ENCODE measurements at regions not wholly inside any gene's neighbourhood (a gene's known extent, or its start where the extent isn't known, plus 50 kb on each side); places are given as distances from the start of the nearest gene placed in this dataset.
"Not testable (repeated sequence)": the region's sequence is repeated elsewhere in the genome, so short reads cannot be mapped to it uniquely, and the experiment has no call there.

DNA sequence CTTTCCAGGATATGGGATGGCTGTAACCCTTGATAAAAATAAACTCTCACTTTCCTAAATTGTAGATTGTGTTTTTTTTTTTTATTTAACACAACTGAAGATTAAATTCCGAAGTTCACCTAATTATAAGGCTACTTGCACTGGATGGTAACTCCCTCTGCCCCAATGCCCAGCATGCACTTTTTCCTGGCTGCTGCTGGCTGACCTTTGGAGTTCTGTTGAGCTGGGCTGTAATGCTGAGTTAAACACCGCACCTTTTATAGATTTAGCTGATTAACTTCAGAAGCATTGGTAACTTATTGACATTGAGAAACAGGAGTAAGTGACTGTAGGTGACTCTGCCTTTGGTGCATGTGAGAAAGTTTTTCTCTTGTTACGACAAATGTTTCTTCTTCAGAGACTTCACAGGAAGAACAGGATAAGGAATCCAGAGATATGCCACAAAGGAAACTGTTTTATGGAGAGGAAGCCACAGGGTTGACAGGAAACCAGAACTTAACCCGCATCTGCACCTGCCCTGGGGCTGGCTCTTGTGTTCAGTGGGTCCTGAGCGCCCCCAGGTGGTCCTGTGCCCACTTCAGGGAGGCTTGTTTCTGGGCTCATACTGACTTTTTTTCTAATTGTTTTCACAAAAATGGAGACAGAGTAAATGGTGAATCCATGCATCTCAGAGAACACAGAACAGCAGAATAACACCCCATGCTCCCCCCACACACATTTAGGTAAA, 1240.3 kb downstream of the TMEM121 start:
- DNase-seq = peak; percentile 33

DNA sequence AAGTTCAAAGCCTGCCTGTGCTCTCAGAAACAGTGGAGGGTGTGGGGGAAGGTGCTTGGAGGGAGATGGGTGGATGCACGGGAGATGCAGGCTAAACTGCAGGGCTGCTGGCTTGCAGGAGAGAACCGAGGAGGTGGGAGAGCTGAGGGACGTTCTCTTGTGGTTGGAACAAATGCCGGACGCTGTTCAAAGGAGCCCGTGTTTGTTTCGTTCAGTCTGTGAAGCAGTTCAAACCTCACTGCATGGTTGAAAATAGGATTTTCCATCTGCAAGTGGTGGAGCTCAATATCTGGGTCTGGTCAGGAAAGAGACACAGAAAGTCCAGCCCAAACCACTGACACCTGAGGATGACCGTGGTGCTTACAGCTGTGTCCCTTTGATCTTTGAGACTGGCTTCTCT, 1241.8 kb downstream of the TMEM121 start:
- not testable (repeated sequence) for DNase-seq

DNA sequence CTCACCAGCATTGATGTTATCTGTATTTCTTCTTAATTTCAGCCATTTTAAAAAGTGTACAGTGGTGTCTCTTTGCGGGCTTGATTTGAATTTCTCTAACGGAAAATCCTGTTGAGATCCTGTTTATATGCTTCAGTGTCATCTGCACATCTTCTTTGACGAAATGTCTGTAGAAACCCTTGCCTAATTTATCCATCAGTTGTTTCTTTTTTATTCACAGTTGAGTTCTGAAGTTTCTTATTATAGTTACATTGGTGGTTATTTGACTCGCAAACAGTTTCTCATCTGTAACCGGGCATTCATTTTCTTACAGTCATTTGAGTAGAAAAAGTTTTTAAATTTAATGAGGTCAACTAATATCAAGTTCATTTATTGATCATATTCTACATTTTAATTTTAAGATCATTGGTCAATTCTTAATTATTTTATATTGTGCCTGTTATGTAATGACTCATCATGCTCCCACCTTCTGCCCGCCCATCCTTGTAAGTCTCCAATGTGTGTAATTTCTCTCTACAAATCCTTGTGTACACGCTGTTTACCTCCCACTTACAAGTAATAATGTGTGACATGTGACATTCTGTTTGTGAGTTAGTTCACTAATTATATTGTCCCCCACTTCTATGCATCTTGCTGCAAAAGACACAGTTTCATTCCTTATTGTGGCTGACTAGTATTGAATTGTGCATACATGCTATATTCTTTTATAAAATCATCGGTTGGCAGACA, 1242.8 kb downstream of the TMEM121 start:
- DNase-seq = not testable (repeated sequence)

DNA sequence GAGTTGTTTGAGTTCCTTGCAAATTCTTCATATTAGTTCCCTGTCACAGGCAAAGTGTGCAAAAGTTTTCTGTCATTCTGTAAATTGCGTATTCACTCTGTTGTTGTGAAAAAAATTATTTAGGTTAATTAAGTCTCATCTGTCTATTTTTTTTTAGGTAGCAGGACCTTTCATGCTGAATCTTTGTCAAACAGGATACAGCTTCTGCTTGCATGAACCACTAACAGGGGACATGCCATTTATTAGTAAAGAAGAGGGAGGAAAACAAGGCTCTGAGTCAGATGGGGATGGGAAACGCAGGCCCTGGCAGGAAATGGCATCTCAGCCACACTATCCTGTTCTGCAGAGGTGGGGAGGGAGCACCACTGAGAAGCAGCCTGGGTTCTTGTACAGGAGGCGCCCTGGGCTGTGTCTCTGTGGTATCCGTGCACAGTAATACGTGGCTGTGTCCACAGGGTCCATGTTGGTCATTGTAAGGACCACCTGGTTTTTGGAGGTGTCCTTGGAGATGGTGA, 1243.8 kb downstream of the TMEM121 start:
- not testable (repeated sequence) for DNase-seq

DNA sequence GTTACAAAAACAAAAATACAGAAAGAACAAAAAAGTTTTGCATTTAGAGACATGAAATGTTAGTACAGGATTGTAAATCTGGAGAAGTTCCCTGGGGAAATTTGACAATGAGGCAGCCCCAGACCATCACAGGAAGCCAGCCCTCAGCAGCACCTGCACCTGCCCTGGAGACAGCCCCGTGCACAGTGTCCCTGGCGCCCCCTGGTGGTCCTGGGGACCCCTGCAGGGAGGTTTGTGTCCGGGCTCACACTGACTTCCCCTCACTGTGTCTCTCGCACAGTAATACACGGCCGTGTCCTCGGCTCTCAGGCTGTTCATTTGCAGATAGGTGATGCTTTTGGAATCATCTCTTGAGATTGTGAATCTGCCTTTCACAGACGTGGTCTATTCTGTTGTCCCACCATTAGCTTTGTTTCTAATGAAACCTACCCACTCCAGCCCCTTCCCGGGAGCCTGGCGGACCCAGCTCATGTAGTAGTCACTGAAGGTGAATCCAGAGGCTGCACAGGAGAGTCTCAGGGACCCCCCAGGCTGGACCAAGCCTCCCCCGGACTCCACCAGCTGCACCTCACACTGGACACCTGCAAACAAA, 1248.6 kb downstream of the TMEM121 start:
- DNase-seq = peak; percentile 75

DNA sequence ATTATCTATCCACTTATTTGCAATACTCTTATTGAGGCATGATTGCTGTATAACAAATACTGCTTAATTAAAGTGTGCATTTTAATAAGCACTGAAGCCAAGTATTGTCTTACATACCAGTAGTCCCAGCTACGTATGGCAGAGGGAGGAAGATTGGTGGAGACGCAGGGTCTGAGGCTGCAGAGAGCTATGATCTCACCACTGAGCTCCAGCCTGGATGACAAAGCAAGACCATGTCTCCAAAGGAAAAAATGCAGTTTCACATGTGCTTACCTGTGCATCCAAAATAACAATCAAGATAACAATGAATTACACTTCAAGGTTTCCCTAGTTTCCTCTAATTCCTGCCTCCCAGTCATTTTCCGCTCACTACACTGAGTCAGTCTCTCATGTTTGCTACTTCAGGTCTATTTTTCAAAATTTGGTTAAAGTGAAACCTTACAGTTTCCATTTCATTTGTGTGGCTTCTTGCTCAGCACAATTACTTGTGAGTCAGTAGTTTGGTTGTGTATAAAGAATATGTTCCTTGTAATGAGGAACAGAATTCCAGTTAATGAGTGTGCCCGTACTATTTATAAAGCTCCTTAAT, 1250.1 kb downstream of the TMEM121 start:
- no peak for DNase-seq

DNA sequence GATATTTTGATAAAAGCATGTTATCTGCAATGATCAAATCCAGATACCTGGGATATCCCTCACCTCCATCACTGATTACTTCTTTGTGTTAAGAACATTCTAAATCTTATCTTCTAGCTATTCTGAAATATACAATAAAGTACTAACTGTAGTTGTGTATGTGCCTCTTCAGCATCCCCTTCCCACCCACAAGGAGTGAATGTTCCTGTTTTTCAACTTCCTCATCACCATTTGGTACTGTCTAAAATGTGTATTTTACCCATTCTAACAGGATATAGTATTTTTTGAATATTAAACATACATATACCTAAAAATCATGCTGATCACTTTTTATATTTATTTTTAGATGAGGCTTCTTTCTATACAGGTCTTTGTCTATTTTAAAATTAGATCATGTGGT, 1252.6 kb downstream of the TMEM121 start:
- no peak for DNase-seq

DNA sequence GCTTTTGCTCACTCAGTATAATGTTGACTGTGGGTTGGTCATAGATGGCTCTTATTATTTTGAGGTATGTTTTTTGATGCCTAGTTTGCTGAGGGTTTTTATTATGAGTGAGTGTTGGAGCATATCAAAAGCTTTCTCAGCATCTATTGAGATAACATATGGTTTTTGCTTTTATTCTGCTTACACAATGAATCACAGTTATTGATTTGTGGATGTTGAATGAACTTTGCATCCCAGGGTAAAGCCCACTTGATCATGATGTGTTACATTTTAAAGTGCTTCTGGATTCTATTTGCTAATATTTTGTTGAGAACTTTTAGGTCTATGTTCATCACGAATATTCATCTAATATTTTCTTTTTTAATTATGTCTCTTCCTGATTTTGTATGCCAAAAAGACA, 1260.3 kb downstream of the TMEM121 start:
- DNase-seq = no peak

DNA sequence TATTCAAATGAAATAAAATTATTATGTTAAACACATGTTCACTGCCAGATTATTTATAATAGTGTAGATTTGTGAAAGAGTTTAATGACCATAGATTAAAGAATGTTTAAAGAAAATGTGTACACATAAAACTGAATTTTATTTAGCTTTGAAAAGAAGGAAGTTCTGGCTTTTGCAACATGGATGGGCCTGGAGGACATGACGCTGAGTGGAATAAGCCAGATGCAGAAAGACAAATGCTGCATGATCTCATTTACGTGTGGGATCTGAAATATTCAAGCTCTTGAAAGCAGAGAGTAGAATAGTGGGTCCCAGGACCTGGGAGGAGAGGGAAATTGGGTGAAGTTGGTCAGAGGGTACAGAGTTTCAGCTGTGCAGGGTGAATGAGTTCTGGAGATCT, 1261.2 kb downstream of the TMEM121 start:
- DNase-seq = no peak

DNA sequence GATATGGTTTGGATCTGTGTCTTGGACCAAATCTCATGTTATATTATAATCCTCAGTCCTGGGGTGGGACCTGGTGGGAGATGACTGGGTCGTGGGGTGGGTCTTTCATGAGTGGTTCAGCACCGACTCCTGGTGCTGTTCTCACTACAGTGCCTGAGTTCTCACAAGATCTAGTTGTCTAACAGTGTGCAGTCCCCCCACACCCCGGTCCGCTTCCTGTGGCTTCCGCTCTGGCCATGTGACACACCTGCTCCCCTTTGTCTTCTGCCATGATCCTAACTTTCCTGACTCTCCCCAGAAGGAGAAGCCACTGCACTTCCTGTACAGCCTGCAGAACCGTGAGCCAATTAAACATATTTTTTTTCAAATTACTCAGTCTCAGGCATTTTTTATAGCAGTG, 1262.2 kb downstream of the TMEM121 start:
- no peak for DNase-seq

DNA sequence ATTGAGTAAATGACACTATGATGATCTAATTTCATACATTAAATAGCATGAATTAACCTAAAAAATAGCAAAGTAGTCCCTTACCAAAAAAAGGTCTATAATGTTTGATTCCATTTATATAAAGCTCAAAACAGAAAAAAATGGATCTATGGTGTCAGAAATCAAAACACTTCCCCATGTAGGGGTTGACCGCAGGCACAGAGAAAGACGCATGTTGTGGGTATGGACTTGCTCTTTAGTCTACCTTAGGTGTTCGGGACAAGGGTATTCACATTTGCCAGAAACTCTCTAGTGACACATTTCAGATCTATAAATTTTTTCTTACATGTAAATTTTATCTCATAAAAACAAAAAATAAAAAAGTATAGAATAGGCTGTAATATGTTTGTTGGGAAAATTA, 1262.9 kb downstream of the TMEM121 start:
- DNase-seq = no peak

DNA sequence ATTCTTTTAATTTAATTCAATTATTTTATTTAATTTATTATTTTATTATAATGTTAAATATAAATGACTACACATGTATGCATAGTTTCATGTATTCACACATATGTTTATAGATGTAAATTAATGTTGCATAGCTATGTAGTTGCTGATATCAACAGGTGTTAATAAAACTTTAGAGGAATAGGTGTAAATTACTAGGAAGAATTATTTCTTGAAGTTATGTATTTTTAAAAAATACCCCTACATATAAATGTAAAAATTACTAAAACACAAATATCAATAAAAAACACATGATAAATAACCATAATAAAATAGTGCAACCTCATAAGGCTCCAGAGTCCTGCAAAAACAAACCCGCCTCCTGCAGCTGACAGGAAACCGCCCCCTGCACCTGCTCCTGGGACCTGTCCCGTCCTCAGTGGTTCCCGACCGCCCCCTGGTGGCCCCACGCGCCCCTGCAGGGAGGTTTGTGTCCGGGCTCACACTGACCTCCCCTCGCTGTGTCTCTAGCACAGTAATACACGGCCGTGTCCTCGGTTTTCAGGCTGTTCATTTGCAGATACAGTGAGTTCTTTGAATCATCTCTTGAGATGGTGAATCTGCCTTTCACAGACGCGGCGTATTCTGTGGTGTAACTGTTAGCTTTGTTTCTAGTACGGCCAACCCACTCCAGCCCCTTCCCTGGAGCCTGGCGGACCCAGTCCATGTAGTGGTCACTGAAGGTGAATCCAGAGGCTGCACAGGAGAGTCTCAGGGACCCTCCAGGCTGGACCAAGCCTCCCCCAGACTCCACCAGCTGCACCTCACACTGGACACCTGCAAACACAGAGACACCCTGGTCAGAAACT, 1264.0 kb downstream of the TMEM121 start:
- peak; percentile 81 for DNase-seq

DNA sequence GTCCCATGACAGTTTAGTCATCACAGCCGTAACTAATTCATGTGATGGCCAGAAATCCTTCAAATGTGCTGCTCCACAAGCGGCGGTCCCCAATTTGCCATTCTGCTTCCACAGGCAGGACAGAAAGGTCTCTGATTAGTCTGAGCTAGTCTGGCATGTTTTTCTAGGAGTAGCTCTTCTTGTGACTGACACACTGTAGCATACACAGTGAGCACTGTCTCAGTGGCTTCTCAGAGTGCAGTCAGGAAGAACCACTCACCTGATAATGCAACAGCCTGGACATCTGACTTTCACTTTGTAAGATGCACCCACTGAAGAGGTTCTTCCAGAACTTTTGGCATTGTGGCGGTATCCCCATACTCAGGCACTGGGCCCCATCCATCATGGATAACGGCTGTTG, 1266.2 kb downstream of the TMEM121 start:
- DNase-seq = no peak

DNA sequence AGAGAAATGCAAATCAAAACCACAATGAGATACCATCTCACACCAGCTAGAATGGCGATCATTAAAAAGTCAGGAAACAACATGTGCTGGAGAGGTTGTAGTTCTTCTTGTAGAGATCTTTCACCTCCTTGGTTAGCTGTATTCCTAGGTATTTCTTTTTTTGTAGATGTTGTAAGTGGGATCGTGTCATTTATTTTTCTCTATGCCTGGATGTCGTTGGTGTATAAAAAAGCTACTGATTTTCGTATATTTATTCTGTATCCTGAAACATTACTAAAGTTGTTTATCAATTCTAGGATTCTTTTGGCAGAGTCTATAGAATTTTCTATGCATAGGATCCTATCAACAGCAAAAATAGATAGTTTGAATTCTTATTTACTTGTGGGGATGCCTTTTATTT, 1271.8 kb downstream of the TMEM121 start:
- DNase-seq = not testable (repeated sequence)

DNA sequence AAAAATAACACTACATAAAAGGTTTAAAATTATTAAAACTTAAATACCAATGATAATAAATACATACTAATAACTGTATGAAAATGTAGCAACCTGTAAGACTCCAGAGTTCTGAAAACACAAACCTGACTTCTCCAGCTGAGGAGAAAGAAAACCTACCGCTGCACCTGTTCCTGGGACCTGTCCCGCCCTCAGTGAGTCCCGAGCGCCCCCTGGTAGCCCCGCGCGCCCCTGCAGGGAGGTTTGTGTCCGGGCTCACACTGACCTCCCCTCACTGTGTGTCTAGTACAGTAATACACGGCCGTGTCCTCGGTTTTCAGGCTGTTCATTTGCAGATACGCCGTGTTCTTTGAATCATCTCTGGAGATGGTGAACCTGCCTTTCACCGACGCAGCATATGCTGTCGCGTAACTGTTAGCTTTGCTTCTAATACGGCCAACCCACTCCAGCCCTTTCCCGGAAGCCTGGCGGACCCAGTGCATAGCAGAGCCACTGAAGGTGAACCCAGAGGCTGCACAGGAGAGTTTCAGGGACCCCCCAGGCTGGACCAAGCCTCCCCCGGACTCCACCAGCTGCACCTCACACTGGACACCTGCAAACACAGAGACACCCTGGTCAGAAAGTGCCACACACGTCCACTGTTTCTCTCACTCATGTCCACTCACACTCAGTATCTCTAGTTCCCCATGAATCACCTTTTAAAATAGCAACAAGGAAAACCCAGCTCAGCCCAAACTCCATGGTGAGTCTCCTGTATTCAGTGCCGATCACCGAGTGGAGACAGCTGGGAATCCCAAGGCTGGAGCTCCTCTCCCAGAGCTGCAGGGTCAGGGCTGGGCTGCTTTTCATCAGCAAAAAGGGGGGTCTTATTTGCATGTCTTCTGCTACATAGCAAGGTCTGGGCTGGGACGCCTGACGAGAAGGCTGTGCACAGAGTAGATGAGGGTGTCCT, 1276.3 kb downstream of the TMEM121 start:
- no peak for DNase-seq

DNA sequence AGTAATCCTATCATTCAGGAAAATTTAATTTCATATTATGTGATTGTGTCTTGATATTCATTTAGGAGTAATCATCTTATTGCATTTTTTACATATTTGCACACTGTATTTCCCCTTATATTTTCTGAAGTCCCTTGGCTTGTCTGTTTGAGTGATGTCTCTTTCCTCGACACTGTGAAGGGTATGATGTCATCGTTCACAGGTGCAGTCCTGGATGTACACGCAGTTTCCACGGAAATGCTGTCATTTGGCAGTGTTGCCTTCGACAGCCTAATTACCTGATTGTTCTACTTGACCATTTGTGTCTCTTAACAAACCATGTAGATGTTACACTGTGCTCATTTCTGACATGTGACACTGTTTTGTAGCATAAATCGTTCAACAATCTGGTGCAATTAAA, 1277.0 kb downstream of the TMEM121 start:
- no peak for DNase-seq

DNA sequence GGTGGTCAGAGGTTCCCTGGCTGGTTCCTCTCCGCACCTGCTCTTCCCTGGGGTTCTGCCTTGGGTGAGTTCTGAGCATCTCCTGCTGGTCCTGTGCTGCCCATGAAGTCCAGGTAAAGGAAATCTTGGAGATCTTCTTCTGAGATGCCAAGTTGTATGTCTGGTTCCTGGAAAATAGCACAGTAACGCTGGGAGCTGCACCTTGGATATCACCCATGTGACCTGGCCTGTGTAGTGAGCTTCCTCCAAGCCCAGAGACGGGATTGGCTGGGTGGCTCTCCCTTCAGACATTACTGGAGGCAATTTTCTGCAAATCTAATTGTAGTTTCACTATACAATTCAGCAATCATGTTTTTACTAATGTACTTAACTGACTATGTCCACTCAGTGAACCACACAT, 1281.1 kb downstream of the TMEM121 start:
- no peak for DNase-seq

DNA sequence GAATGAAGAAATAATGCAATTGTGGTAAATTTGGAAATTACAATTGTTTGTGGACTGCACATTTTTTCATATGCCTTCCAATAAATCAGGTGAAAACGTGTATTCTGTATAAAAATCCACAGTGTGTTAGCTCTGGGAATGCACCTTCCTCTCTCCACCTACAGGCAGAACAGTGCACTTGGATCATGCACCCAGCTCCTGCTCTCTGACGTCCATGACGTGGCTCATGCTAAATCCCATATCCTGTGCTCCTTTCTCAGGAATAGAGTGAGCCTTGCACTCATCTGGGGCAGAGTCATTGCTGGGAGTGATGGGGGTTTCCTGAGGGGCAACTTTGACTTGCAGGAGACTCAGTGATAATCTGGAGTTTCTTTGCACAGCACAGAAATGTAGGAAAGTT, 1282.1 kb downstream of the TMEM121 start:
- no peak for DNase-seq

DNA sequence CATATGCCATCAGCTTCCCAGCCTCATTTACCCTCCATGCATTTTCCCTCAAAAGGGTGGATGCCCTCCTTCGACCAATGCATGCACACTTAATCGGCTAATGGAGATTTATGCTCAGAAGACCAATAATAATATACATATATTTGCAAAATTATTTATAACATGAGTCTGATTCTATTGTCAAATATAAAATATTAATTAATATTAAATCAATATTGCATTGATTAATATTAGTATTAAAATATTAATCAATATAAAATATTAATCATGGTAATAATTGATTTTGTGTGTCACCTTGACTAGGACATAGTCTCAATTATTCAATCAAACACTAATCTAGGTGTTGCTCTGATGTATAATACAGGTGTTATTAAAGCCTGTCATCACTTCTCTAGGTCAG, 1282.5 kb downstream of the TMEM121 start:
- DNase-seq = no peak

DNA sequence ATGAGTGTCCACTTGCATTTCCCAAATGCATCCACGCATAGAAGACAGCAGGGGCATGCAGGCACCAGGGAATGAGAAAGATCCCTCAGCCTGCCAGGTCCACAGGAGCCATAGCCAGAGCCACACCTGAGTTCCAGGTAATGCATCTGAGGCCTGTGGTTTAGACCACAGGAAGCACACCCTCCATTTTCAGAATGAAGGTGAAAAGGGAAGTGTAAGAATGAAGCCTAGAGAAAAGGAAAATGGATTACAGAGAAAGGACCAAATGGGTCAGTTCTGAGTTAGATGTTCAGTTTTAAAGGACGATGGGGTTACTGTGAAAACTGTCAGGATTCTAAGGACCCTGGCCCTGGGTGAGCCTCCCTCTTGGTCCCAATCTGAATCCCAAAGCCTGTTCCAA, 1283.2 kb downstream of the TMEM121 start:
- no peak for DNase-seq

DNA sequence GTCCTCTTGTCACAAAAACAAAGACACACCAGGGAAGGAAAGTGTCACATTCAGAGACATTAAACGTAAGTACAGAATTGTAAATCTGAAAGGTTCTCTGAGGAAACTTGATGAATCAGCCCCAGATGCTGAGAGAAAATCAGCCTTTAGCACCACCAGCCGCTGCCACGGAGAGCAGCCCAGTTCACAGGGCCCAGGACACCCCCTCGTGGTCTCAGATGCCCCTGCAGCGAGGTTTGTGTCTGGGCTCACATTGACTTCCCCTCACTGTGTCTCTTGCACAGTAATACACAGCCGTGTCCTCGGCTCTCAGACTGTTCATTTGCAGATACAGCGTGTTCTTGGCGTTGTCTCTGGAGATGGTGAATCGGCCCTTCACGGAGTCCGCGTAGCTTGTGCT, 1283.8 kb downstream of the TMEM121 start:
- peak; percentile 23 for DNase-seq
